GM12875 (cell line): ENCODE measurements at regions not wholly inside any gene's neighbourhood (a gene's known extent, or its start where the extent isn't known, plus 50 kb on each side); places are given as distances from the start of the nearest gene placed in this dataset.

Experiments
- H3K4me3 ChIP-seq: one replicate; pipeline ENCODE4 v1.5.1; 2011; ENCODE audit warnings: low read depth, low read length, control low read depth
- TF ChIP-seq, protein P1 (sequence below): IDR thresholded peaks from 2 replicates; pipeline ENCODE4 v1.5.1; 2011; ENCODE audit warnings: low read depth, mild to moderate bottlenecking, control low read depth, inconsistent platforms, low read length, moderate library complexity, borderline replicate concordance; ENCODE audit not compliant: insufficient read depth

DNA sequence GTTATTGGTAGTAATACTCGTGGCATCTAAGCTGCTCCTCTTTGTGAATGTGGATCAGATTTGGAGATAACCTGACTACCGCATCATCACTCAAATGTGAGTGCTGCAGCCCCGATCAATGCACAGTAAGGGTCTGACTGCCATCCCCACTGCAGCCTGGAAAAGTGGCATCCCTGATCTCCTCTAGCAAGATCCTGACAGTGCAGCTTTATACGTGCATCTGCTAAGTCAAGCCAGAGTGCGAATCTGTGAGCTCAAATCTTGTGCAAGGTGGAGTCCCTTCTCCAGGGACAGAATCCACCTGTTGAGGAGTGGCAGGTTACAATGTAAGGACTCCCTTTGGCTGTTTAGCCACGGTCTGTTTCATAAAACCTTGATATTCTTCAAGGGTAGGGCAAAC is 215.0 kb upstream of the EXOC2 start:
- TF ChIP-seq, protein P1, sequence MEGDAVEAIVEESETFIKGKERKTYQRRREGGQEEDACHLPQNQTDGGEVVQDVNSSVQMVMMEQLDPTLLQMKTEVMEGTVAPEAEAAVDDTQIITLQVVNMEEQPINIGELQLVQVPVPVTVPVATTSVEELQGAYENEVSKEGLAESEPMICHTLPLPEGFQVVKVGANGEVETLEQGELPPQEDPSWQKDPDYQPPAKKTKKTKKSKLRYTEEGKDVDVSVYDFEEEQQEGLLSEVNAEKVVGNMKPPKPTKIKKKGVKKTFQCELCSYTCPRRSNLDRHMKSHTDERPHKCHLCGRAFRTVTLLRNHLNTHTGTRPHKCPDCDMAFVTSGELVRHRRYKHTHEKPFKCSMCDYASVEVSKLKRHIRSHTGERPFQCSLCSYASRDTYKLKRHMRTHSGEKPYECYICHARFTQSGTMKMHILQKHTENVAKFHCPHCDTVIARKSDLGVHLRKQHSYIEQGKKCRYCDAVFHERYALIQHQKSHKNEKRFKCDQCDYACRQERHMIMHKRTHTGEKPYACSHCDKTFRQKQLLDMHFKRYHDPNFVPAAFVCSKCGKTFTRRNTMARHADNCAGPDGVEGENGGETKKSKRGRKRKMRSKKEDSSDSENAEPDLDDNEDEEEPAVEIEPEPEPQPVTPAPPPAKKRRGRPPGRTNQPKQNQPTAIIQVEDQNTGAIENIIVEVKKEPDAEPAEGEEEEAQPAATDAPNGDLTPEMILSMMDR, result no peak
- no peak overlapping the region for H3K4me3 ChIP-seq

DNA sequence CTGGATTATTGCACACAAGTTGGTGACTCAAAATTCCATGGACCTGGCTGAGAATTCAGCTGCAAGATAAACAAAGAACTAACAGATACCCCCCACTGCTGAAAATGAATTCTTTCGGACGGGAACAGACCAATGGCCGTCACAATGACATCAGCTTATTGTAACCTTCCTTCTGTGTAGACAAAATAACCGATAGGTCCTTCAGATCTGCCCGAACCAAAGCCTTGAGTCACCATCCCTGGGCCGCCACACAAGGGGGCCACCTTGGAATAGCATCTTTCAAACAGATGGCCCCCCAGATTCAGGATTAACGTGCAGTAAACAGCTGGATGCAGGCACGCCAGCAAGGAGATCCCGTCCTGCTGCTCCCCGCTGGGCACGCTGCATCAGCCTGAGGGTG is 214.0 kb upstream of the EXOC2 start:
- no peak overlapping the region for H3K4me3 ChIP-seq
- TF ChIP-seq, protein P1, result no peak

DNA sequence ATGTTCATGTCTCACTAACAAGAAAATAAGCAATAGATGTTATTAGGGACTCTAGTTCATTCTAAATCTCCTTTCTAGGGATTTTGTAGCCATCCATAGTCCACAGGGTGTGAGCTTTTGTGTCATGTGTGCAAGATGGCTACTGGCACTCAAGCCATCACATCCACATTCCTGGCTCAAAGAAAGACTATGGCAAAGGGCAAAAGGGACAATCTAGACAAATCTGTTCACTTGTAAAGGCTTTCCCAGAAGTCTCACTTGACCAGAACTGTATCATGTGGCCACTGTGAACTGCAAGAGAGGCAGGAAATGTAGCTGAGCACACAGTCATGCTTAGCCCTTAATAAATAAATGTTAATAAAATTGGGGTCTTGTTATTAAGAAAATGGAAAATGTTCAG is 212.6 kb upstream of the EXOC2 start:
- TF ChIP-seq, protein P1, result no peak
- H3K4me3 ChIP-seq, result no peak overlapping the region

DNA sequence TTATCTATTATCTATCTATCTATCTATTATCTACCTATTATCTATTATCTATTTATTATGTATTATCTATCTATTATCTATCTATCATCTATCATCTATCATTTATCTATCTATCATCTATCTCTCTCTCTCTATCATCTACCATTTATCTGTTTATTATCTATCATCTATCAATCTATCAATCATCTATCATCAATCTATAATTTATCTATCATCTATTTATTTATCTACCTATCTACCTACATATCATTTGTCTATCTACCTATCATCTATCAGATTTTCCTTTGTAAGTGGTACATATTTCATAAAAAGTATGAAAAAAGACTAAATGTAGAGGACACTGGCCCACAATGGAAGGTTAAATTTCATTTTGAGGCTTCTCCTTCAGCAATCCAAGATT is 212.1 kb upstream of the EXOC2 start:
- TF ChIP-seq, protein P1, result no peak
- no peak overlapping the region for H3K4me3 ChIP-seq

DNA sequence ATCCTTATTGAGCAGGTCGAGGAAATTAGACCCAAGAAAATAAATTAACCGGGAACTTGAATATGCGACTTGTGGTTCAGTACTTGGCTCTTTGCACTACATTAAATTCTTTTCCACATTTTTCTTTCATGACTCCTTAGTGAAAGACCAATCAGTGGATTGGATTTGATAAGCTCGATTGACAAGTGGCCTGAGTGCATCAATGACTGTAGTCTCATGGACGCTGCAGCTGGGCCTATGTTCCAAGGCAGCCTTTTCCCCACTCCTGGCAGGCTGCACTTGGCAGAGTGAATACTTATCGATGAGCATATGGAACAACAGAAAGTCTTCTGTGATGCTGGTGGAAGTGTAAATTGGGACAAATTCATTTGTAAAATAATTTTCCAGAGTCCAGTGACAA is 210.8 kb upstream of the EXOC2 start:
- no peak overlapping the region for H3K4me3 ChIP-seq
- TF ChIP-seq, protein P1, result no peak

DNA sequence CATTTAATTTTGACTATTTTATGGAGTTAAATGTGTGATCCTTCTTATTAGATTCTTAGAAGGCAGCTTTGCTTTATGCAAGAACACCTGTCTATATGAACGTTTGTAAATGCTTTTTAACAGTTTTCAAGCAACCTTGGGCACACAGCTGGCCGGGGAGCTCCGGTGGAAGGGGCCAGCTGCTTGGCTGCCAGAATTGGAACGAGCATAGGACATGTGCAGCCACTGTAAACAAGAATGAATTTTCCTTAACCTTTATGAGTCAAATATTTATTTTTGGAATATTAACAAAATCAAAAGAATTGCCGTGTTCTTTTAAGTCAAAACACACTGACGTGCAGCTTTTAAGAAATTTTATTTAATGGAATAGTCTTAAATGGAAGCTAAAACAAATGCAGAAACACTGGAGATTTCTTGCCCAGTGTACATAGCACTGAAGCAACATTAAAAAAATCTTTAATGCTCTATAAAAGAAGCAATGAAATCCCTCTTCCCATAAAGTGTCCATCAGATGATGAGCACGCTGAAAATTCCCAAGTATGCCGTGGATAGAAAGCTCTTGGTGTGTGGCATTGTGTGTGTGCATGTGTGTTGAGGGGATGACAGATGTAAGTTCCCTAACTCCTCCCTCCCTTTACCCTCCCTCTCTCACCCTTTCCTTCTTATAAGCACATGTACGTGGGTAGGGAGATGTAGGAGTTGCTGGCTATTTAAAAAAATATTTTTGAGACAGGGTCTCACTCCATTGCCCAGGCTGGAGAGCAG is 208.9 kb upstream of the EXOC2 start:
- no peak overlapping the region for H3K4me3 ChIP-seq
- TF ChIP-seq, protein P1, result no peak
